NCI-H1105 treated with DMSO at 0.1 percent for 48 hours (cell line): ENCODE measurements at regions not wholly inside any gene's neighbourhood (a gene's known extent, or its start where the extent isn't known, plus 50 kb on each side); places are given as distances from the start of the nearest gene placed in this dataset.
A peak's percentile ranks its signal among the peaks of the same experiment; 100 is the strongest.

Experiments used
- DNase-seq: peaks from one replicate; lab custom pipeline; 2025; lab: John Stamatoyannopoulos, UW

- DNase-seq: no peak
These were observed 401.0 kb upstream of the NRP1 start for GRCh38 chr10:33735464-33735923.

- DNase-seq: no peak
These were observed 400.1 kb upstream of the NRP1 start for GRCh38 chr10:33734393-33735155.

- no peak for DNase-seq
These were observed 398.6 kb upstream of the NRP1 start for GRCh38 chr10:33733058-33733457.

- DNase-seq: no peak
These were observed 397.8 kb upstream of the NRP1 start for GRCh38 chr10:33732161-33732680.

GRCh38 chr10:33731322-33731721, 396.9 kb upstream of the NRP1 start:
- no peak for DNase-seq

GRCh38 chr10:33725430-33725829, 391.0 kb upstream of the NRP1 start:
- DNase-seq: no peak

GRCh38 chr10:33723181-33723580, 388.7 kb upstream of the NRP1 start:
- no peak for DNase-seq

GRCh38 chr10:33722067-33722466, 387.6 kb upstream of the NRP1 start:
- DNase-seq: no peak

GRCh38 chr10:33721509-33721908, 387.0 kb upstream of the NRP1 start:
- DNase-seq: no peak

GRCh38 chr10:33720161-33720560, 385.7 kb upstream of the NRP1 start:
- DNase-seq: no peak

GRCh38 chr10:33719005-33719703, 384.7 kb upstream of the NRP1 start:
- DNase-seq: no peak

- no peak for DNase-seq
These were observed 382.2 kb upstream of the NRP1 start for GRCh38 chr10:33716501-33717267.

GRCh38 chr10:33715303-33715975, 381.0 kb upstream of the NRP1 start:
- DNase-seq: no peak

- DNase-seq: no peak
These were observed 378.4 kb upstream of the NRP1 start for GRCh38 chr10:33712825-33713224.

- no peak for DNase-seq
These were observed 375.5 kb upstream of the NRP1 start for GRCh38 chr10:33710006-33710405.

GRCh38 chr10:33709008-33709753, 374.7 kb upstream of the NRP1 start:
- DNase-seq: no peak

- no peak for DNase-seq
These were observed 374.1 kb upstream of the NRP1 start for GRCh38 chr10:33708561-33708960.

- no peak for DNase-seq
These were observed 372.3 kb upstream of the NRP1 start for GRCh38 chr10:33706746-33707145.

- DNase-seq: no peak
These were observed 371.7 kb upstream of the NRP1 start for GRCh38 chr10:33706191-33706590.

- DNase-seq: peak; percentile 1
These were observed 369.9 kb upstream of the NRP1 start for GRCh38 chr10:33704214-33704830.
